GM12865 (cell line): ENCODE measurements at regions not wholly inside any gene's neighbourhood (a gene's known extent, or its start where the extent isn't known, plus 50 kb on each side); places are given as distances from the start of the nearest gene placed in this dataset.

Experiments
- DNase-seq: peaks from one replicate; pipeline ENCODE4 v3.0.0; 2010; ENCODE audit warnings: low read depth
- H3K4me3 ChIP-seq: 2 replicates; pipeline ENCODE4 v1.5.1; 2011; ENCODE audit warnings: mild to moderate bottlenecking, low read depth, low read length, control low read depth
- TF ChIP-seq, protein P1 (sequence below): IDR thresholded peaks from 2 replicates; pipeline ENCODE4 v1.5.1; 2011; ENCODE audit warnings: low read length, control low read depth, low read depth, inconsistent platforms; ENCODE audit not compliant: insufficient read depth; ENCODE audit errors: missing control alignments

DNA sequence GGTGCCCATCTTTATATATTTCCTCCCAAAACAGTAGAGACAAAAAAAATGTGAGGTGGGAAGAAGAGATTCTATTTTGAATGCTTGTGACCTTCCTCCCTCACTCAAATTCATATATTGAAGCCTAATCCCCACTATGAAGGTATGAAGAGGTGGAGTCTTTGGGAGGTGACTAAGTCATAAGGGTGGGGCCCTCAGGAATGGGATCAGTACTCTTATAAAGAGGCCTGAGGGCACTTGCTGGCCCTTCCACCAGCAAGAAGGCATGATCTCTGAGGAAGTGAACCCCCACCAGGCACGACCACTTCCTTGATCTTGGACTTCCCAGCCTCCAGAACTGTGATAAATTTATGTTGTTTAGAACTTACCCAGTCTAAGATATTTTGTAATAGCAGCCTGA, 517.2 kb upstream of the CNTNAP2 start:
- no peak for DNase-seq
- H3K4me3 ChIP-seq = no peak overlapping the region
- TF ChIP-seq, protein P1, sequence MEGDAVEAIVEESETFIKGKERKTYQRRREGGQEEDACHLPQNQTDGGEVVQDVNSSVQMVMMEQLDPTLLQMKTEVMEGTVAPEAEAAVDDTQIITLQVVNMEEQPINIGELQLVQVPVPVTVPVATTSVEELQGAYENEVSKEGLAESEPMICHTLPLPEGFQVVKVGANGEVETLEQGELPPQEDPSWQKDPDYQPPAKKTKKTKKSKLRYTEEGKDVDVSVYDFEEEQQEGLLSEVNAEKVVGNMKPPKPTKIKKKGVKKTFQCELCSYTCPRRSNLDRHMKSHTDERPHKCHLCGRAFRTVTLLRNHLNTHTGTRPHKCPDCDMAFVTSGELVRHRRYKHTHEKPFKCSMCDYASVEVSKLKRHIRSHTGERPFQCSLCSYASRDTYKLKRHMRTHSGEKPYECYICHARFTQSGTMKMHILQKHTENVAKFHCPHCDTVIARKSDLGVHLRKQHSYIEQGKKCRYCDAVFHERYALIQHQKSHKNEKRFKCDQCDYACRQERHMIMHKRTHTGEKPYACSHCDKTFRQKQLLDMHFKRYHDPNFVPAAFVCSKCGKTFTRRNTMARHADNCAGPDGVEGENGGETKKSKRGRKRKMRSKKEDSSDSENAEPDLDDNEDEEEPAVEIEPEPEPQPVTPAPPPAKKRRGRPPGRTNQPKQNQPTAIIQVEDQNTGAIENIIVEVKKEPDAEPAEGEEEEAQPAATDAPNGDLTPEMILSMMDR = no peak

DNA sequence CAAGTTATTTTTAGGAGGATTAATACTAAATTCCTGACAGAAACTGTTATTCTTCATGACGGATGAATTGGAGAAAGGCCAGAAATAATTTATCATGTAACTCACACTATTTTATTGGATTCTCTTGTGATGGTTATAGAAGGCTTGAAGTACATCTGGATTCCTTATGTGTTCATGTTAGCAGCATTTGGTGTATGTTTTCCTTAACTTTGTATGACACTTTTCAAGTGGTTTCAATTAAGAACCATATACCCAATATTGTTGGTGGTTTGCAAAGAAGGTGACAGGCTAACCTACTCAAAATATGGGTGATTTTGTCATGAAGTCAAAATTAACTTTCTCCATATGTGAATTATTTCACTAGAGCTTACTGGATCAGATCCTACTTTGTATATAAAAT, 532.2 kb upstream of the CNTNAP2 start:
- TF ChIP-seq, protein P1 = no peak
- no peak overlapping the region for H3K4me3 ChIP-seq
- no peak for DNase-seq

DNA sequence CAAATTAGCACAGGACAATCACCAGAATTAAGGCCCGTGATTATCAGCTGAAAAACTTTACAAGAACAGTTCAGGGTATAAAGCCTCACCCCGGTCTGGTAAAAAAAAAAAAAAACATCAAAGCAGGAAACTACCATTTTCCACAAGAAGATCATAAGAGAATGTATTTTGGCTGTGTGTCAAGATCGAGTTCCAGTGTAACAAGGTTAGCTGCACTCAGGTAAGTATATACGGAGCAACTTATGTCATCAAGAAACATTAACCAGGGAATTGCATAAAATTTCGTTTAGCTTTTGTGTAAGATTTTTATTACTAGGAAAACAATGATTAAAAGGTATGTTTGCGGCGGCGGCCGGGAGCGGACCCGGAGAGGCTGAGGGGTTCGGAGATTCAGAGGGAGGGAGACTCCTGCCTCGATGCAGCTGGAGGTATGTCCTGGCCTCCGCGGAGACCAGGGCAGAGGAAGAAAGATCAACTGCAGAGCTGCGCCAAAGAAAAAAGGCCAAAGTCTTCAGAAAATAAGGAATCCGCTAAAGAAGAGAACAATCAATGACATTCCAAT, 533.8 kb upstream of the CNTNAP2 start:
- TF ChIP-seq, protein P1 = no peak
- no peak overlapping the region for H3K4me3 ChIP-seq
- no peak for DNase-seq

DNA sequence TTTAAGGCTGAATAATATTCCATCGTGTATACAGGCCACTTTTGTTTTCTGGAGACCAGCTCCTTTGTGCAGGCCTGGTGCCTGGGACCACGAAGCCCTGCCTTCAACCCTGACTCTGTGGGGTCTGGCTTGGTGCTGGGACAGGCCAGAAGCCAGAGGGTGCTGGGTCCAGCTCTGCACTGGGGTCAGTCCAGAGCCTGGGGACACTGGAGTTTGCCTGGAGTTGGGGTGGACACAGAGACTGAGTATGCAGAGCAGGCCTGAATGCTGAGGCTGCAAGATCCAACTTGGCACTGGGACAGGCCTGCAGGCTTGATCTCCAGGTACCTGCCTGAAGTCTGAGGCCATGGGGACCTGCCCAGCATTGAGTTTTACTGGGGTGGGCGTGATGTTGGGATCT, 558.8 kb upstream of the CNTNAP2 start:
- TF ChIP-seq, protein P1 = no peak
- H3K4me3 ChIP-seq = no peak overlapping the region
- DNase-seq = no peak

DNA sequence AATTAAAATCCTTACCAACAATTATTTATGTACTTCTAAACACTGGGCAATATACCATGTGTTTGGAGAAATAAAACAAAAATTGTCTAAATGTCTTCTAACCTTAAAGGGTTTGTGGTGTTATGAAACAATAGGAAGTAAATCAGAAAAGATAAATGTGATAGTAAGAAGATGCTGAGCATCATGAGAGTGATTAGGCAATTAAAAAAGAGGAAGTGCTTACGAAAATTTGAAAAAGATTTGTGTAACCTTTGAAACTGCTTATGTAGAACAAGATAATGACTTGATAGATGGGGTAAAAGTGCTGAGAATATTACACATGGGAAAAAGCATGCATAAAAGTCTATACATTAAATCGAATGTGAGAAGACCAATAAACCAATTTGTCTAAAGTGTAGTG, 573.4 kb upstream of the CNTNAP2 start:
- TF ChIP-seq, protein P1 = no peak
- H3K4me3 ChIP-seq = no peak overlapping the region
- DNase-seq = no peak

DNA sequence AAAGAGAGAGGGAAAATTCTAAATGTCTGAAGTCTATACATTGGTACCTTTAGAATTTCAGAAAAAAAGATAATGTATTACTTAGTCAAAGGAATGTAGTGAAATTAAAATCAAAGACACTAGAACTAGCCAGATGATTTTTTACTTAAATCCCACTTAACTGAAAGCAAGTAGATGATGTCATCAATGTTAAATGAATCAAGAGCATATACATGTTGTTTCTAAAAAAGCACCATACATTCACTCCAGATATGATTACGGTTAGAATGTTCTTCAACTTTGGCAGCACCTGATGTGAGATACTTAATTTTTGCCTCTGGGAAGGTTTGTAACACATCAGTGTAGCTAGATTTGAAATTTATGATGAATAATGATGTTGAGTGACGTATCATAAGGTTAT, 576.7 kb upstream of the CNTNAP2 start:
- TF ChIP-seq, protein P1 = no peak
- DNase-seq = no peak
- H3K4me3 ChIP-seq = no peak overlapping the region

DNA sequence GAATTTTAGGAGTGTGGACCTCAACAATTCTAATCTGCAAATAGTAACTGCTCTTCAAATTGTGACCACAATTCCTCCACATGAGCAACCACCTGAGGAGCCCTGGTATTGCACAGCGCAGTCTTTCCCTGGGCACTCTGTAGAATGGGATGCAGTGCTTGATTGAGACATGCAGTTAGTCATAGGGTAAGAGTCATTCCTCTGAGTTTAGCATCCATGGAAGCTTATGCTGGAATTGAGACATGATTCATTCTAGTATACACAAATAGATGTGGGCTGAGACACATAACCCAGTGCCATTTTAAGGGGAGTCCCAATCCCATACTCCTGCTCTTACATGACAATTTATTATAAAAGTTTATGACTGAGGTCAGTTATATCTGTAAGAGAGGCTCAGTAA, 582.3 kb upstream of the CNTNAP2 start:
- no peak for DNase-seq
- TF ChIP-seq, protein P1 = no peak
- no peak overlapping the region for H3K4me3 ChIP-seq
